ENCODE measurements at regions not wholly inside any gene's neighbourhood (a gene's known extent, or its start where the extent isn't known, plus 50 kb on each side); places are given as distances from the start of the nearest gene placed in this dataset.

- no peak for TF ChIP-seq CTCF (IDR thresholded peaks at IDR 0.05)
- TF ChIP-seq EZH2 (IDR thresholded peaks at IDR 0.05; ENCODE audit: borderline replicate concordance, insufficient read depth, low read depth, low read length, poor library complexity, severe bottlenecking) = no peak
Observed at GRCh38 chr6:137707038-137707589, 159.9 kb upstream of the TNFAIP3 start.
